ENCODE measurements at regions not wholly inside any gene's neighbourhood (a gene's known extent, or its start where the extent isn't known, plus 50 kb on each side); places are given as distances from the start of the nearest gene placed in this dataset.

- Mint-ChIP-seq H3K27me3 (peaks cover 15% of the 10 kb centered on the region), H3K4me3 (no peak overlapping the region), H3K27ac (ENCODE audit: low read depth) (no peak overlapping the region), H3K4me1 (no peaks in the 10 kb centered on the region), H3K9me3 (no peaks in the 10 kb centered on the region), H3K36me3 (ENCODE audit: insufficient read depth) (no peaks in the 10 kb centered on the region)
- ATAC-seq (replicated peaks; ENCODE audit: extremely low read depth, poor library complexity, severe bottlenecking): no peak
- no peak for DNase-seq (ENCODE audit: low spot score in 2 of 2)
Measured at GRCh38 chr2:65599693-65600092, 167.3 kb upstream of the SPRED2 start.

- Mint-ChIP-seq H3K27ac (ENCODE audit: low read depth) (no peak overlapping the region), H3K27me3 (peaks cover 15% of the 10 kb centered on the region), H3K4me3 (no peak overlapping the region), H3K9me3 (no peaks in the 10 kb centered on the region), H3K4me1 (no peaks in the 10 kb centered on the region), H3K36me3 (ENCODE audit: insufficient read depth) (no peaks in the 10 kb centered on the region)
- DNase-seq (ENCODE audit: low spot score in 2 of 2) (no peak), ATAC-seq (replicated peaks; ENCODE audit: extremely low read depth, poor library complexity, severe bottlenecking) (no peak)
Measured at GRCh38 chr2:65598996-65599395, 166.6 kb upstream of the SPRED2 start.

- H3K4me3 Mint-ChIP-seq: no peak overlapping the region
- H3K36me3 Mint-ChIP-seq (ENCODE audit: insufficient read depth): no peaks in the 10 kb centered on the region
- no peak overlapping the region for H3K27ac Mint-ChIP-seq (ENCODE audit: low read depth)
- DNase-seq (ENCODE audit: low spot score in 2 of 2) (no peak), ATAC-seq (replicated peaks; ENCODE audit: extremely low read depth, poor library complexity, severe bottlenecking) (no peak)
- no peaks in the 10 kb centered on the region for H3K9me3 Mint-ChIP-seq
- peaks cover 15% of the 10 kb centered on the region for H3K27me3 Mint-ChIP-seq
- H3K4me1 Mint-ChIP-seq: no peaks in the 10 kb centered on the region
Measured at GRCh38 chr2:65598264-65598663, 165.9 kb upstream of the SPRED2 start.

- H3K4me1 Mint-ChIP-seq: no peaks in the 10 kb centered on the region
- H3K36me3 Mint-ChIP-seq (ENCODE audit: insufficient read depth): no peaks in the 10 kb centered on the region
- peaks cover 30% of the 10 kb centered on the region for H3K27me3 Mint-ChIP-seq
- DNase-seq (ENCODE audit: low spot score in 2 of 2) (no peak), ATAC-seq (replicated peaks; ENCODE audit: extremely low read depth, poor library complexity, severe bottlenecking) (no peak)
- no peaks in the 10 kb centered on the region for H3K9me3 Mint-ChIP-seq
- H3K27ac Mint-ChIP-seq (ENCODE audit: low read depth): no peak overlapping the region
- H3K4me3 Mint-ChIP-seq: no peak overlapping the region
Measured at GRCh38 chr2:65595630-65596029, 163.2 kb upstream of the SPRED2 start.

- Mint-ChIP-seq H3K27ac (ENCODE audit: low read depth) (no peak overlapping the region), H3K4me3 (no peak overlapping the region), H3K36me3 (ENCODE audit: insufficient read depth) (no peaks in the 10 kb centered on the region), H3K9me3 (no peaks in the 10 kb centered on the region), H3K27me3 (peaks cover 44% of the 10 kb centered on the region), H3K4me1 (no peaks in the 10 kb centered on the region)
- ATAC-seq (replicated peaks; ENCODE audit: extremely low read depth, poor library complexity, severe bottlenecking): no peak
- no peak for DNase-seq (ENCODE audit: low spot score in 2 of 2)
Measured at GRCh38 chr2:65594150-65594549, 161.8 kb upstream of the SPRED2 start.

GRCh38 chr2:65589667-65590066, 157.3 kb upstream of the SPRED2 start:
- Mint-ChIP-seq H3K27me3 (peaks cover 51% of the 10 kb centered on the region), H3K27ac (ENCODE audit: low read depth) (no peak overlapping the region), H3K9me3 (no peaks in the 10 kb centered on the region), H3K4me3 (no peak overlapping the region), H3K4me1 (no peaks in the 10 kb centered on the region), H3K36me3 (ENCODE audit: insufficient read depth) (no peaks in the 10 kb centered on the region)
- ATAC-seq (replicated peaks; ENCODE audit: extremely low read depth, poor library complexity, severe bottlenecking) (no peak), DNase-seq (ENCODE audit: low spot score in 2 of 2) (no peak)

GRCh38 chr2:65587779-65588178, 155.4 kb upstream of the SPRED2 start:
- no peaks in the 10 kb centered on the region for H3K9me3 Mint-ChIP-seq
- DNase-seq (ENCODE audit: low spot score in 2 of 2): no peak
- H3K4me3 Mint-ChIP-seq: no peak overlapping the region

GRCh38 chr2:65586516-65586915, 154.1 kb upstream of the SPRED2 start:
- DNase-seq (ENCODE audit: low spot score in 2 of 2): no peak
- no peak overlapping the region for H3K27ac Mint-ChIP-seq (ENCODE audit: low read depth)
- no peak overlapping the region for H3K4me3 Mint-ChIP-seq

More at GRCh38 chr2:65587779-65588178, 155.4 kb upstream of the SPRED2 start:
- Mint-ChIP-seq H3K4me1 (no peaks in the 10 kb centered on the region), H3K36me3 (ENCODE audit: insufficient read depth) (peaks cover 1% of the 10 kb centered on the region), H3K27me3 (peaks cover 60% of the 10 kb centered on the region), H3K27ac (ENCODE audit: low read depth) (no peak overlapping the region)
- no peak for ATAC-seq (replicated peaks; ENCODE audit: extremely low read depth, poor library complexity, severe bottlenecking)

GRCh38 chr2:65583061-65583460, 150.7 kb upstream of the SPRED2 start:
- no peak for DNase-seq (ENCODE audit: low spot score in 2 of 2)

More at GRCh38 chr2:65586516-65586915, 154.1 kb upstream of the SPRED2 start:
- no peaks in the 10 kb centered on the region for H3K9me3 Mint-ChIP-seq
- peaks cover 1% of the 10 kb centered on the region for H3K36me3 Mint-ChIP-seq (ENCODE audit: insufficient read depth)
- no peaks in the 10 kb centered on the region for H3K4me1 Mint-ChIP-seq
- ATAC-seq (replicated peaks; ENCODE audit: extremely low read depth, poor library complexity, severe bottlenecking): no peak
- peaks cover 64% of the 10 kb centered on the region for H3K27me3 Mint-ChIP-seq

GRCh38 chr2:65582364-65582763, 150.0 kb upstream of the SPRED2 start:
- Mint-ChIP-seq H3K9me3 (no peaks in the 10 kb centered on the region), H3K27me3 (peaks cover 57% of the 10 kb centered on the region), H3K4me1 (no peaks in the 10 kb centered on the region), H3K27ac (ENCODE audit: low read depth) (no peak overlapping the region), H3K4me3 (no peak overlapping the region), H3K36me3 (ENCODE audit: insufficient read depth) (peaks cover 1% of the 10 kb centered on the region)
- DNase-seq (ENCODE audit: low spot score in 2 of 2) (no peak), ATAC-seq (replicated peaks; ENCODE audit: extremely low read depth, poor library complexity, severe bottlenecking) (no peak)

More at GRCh38 chr2:65583061-65583460, 150.7 kb upstream of the SPRED2 start:
- peaks cover 1% of the 10 kb centered on the region for H3K36me3 Mint-ChIP-seq (ENCODE audit: insufficient read depth)
- no peak overlapping the region for H3K4me3 Mint-ChIP-seq
- no peak for ATAC-seq (replicated peaks; ENCODE audit: extremely low read depth, poor library complexity, severe bottlenecking)
- no peak overlapping the region for H3K27ac Mint-ChIP-seq (ENCODE audit: low read depth)
- H3K4me1 Mint-ChIP-seq: no peaks in the 10 kb centered on the region
- no peaks in the 10 kb centered on the region for H3K9me3 Mint-ChIP-seq
- H3K27me3 Mint-ChIP-seq: peaks cover 57% of the 10 kb centered on the region

GRCh38 chr2:65580824-65581223, 148.4 kb upstream of the SPRED2 start:
- Mint-ChIP-seq H3K36me3 (ENCODE audit: insufficient read depth) (peaks cover 1% of the 10 kb centered on the region), H3K27me3 (peaks cover 46% of the 10 kb centered on the region), H3K9me3 (no peaks in the 10 kb centered on the region), H3K27ac (ENCODE audit: low read depth) (no peak overlapping the region), H3K4me3 (no peak overlapping the region), H3K4me1 (no peaks in the 10 kb centered on the region)
- DNase-seq (ENCODE audit: low spot score in 2 of 2) (no peak), ATAC-seq (replicated peaks; ENCODE audit: extremely low read depth, poor library complexity, severe bottlenecking) (no peak)

- ATAC-seq (replicated peaks; ENCODE audit: extremely low read depth, poor library complexity, severe bottlenecking) (no peak), DNase-seq (ENCODE audit: low spot score in 2 of 2) (no peak)
- Mint-ChIP-seq H3K27me3 (peaks cover 42% of the 10 kb centered on the region), H3K9me3 (no peaks in the 10 kb centered on the region), H3K4me1 (no peaks in the 10 kb centered on the region), H3K4me3 (no peak overlapping the region), H3K27ac (ENCODE audit: low read depth) (no peak overlapping the region), H3K36me3 (ENCODE audit: insufficient read depth) (peaks cover 1% of the 10 kb centered on the region)
Measured at GRCh38 chr2:65579506-65580235, 147.3 kb upstream of the SPRED2 start.

GRCh38 chr2:65577654-65578053, 145.3 kb upstream of the SPRED2 start:
- no peaks in the 10 kb centered on the region for H3K36me3 Mint-ChIP-seq (ENCODE audit: insufficient read depth)
- ATAC-seq (replicated peaks; ENCODE audit: extremely low read depth, poor library complexity, severe bottlenecking) (no peak), DNase-seq (ENCODE audit: low spot score in 2 of 2) (no peak)
- H3K9me3 Mint-ChIP-seq: no peaks in the 10 kb centered on the region
- no peak overlapping the region for H3K27ac Mint-ChIP-seq (ENCODE audit: low read depth)
- H3K4me1 Mint-ChIP-seq: peaks cover 6% of the 10 kb centered on the region
- H3K27me3 Mint-ChIP-seq: peaks cover 37% of the 10 kb centered on the region
- no peak overlapping the region for H3K4me3 Mint-ChIP-seq
